Keratinocyte (primary cell): ENCODE measurements at regions not wholly inside any gene's neighbourhood (a gene's known extent, or its start where the extent isn't known, plus 50 kb on each side); places are given as distances from the start of the nearest gene placed in this dataset.

ENCODE experiments used
- DNase-seq: peaks from one replicate; pipeline ENCODE4 v3.0.0-alpha.2; 2011; ENCODE audit warnings: low read depth, missing footprints, low spot score
- FAIRE-seq: peaks from 2 replicates; lab custom pipeline; 2011; peaks lifted over from hg19 to GRCh38; lab: Jason Lieb, UNC
- H2AFZ ChIP-seq: 2 replicates; pipeline ENCODE4 v1.6.0; 2012; ENCODE audit warnings: low read length, control low read depth, inconsistent platforms; ENCODE audit not compliant: control insufficient read depth
- H3K27ac ChIP-seq: 2 replicates; pipeline ENCODE4 v1.5.1; 2011; ENCODE audit warnings: low read length; ENCODE audit not compliant: control insufficient read depth, insufficient read depth
- H3K27me3 ChIP-seq: 3 replicates; pipeline ENCODE4 v1.6.0; 2011; ENCODE audit warnings: low read length; ENCODE audit not compliant: control insufficient read depth, insufficient read depth; ENCODE audit errors: extremely low read depth
- H3K36me3 ChIP-seq, 2 experiments: 2 replicates in 1 of 2; 3 replicates in 1 of 2; pipeline ENCODE4 v1.5.1; 2011; ENCODE audit warnings: low read length in 2 of 2, mild to moderate bottlenecking in 1 of 2; ENCODE audit not compliant: control insufficient read depth in 2 of 2, insufficient read depth in 2 of 2; ENCODE audit errors: extremely low read depth in 1 of 2
- H3K4me1 ChIP-seq: 3 replicates; pipeline ENCODE4 v1.5.1; 2011; ENCODE audit warnings: low read length; ENCODE audit not compliant: control insufficient read depth, insufficient read depth; ENCODE audit errors: extremely low read depth
- H3K4me2 ChIP-seq: 3 replicates; pipeline ENCODE4 v1.6.0; 2011; ENCODE audit warnings: low read depth, low read length; ENCODE audit not compliant: control insufficient read depth, insufficient read depth; ENCODE audit errors: extremely low read depth
- H3K4me3 ChIP-seq, 3 experiments: fragments of 200-600 bp in 1 of 3; sonication (generic) in 1 of 3; 2 replicates in 2 of 3; 3 replicates in 1 of 3; pipeline ENCODE4 v1.5.1; 2011 to 2016; ENCODE audit warnings: low read length in 3 of 3, mild to moderate bottlenecking in 3 of 3, control low read depth in 2 of 3, inconsistent platforms in 1 of 3, low read depth in 1 of 3, mixed read lengths in 1 of 3, mixed run types in 1 of 3, moderate library complexity in 1 of 3; ENCODE audit not compliant: control insufficient read depth in 2 of 3, insufficient read depth in 2 of 3; ENCODE audit errors: extremely low read depth in 1 of 3
- H3K79me2 ChIP-seq: 2 replicates; pipeline ENCODE4 v1.6.0; 2012; ENCODE audit warnings: low read length; ENCODE audit not compliant: control insufficient read depth, insufficient read depth
- H3K9ac ChIP-seq: 3 replicates; pipeline ENCODE4 v1.6.0; 2011; ENCODE audit warnings: low read length; ENCODE audit not compliant: control insufficient read depth, insufficient read depth; ENCODE audit errors: extremely low read depth
- H3K9me1 ChIP-seq: 3 replicates; pipeline ENCODE4 v1.6.0; 2011; ENCODE audit warnings: low read length; ENCODE audit not compliant: control insufficient read depth, insufficient read depth; ENCODE audit errors: extremely low read depth
- H3K9me3 ChIP-seq: 2 replicates; pipeline ENCODE4 v1.5.1; 2012; ENCODE audit warnings: low read depth, low read length; ENCODE audit not compliant: control insufficient read depth
- H4K20me1 ChIP-seq: 3 replicates; pipeline ENCODE4 v1.6.0; 2011; ENCODE audit warnings: low read length; ENCODE audit not compliant: control insufficient read depth, insufficient read depth; ENCODE audit errors: extremely low read depth
- EZH2 ChIP-seq: IDR thresholded peaks from one replicate; pipeline ENCODE4 v1.6.1; 2012; ENCODE audit warnings: inconsistent platforms, mild to moderate bottlenecking, low read length, moderate library complexity
- dilution Hi-C: fragments of 300-500 bp; cut with MboI; formaldehyde crosslinking; loops from one replicate; pipeline ENCODE4 v1.7.0; 2020; ENCODE audit warnings: low sequenced_read_pairs; ENCODE audit not compliant: extremely low pct_ligation_motif_present
- TF ChIP-seq, protein P1 (sequence below), 3 experiments: IDR thresholded peaks in 1 of 3; conservative IDR thresholded peaks in 1 of 3; optimal IDR thresholded peaks in 1 of 3; 2 replicates in 2 of 3; 3 replicates in 1 of 3; pipeline versions ENCODE3 to v1.5.1; 2011; ENCODE audit warnings: low read length in 3 of 3, mild to moderate bottlenecking in 3 of 3, moderate library complexity in 2 of 3, control low read depth in 1 of 3, inconsistent platforms in 1 of 3; ENCODE audit not compliant: insufficient read depth in 2 of 3; ENCODE audit errors: extremely low read depth in 1 of 3

DNA sequence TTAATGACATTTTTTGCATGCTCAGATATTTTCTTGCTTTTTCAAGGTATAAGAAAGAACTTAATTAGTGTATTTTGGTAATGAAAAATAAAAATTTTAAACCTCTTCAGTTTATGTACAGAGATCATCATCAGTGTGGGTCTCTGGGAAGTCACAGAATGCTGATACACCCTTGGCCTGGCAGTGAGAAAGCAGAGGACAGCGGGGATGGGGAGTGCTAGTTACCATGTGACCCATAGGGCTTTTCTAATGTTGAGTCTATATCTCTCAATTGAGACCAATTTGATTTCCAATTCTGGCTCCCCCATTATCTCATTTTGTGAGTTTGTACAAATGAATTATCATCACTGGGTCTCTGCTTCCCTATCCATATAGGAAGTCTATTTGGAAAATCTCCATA is 305.7 kb downstream of the CYRIA start:
- Histone ChIP-seq H3K9me3 (no peaks in the 10 kb centered on the region), H3K4me2 (no peak overlapping the region), H3K27me3 (no peaks in the 10 kb centered on the region), H3K36me3 (no peaks in the 10 kb centered on the region), H3K4me3 (no peak overlapping the region), H3K79me2 (no peaks in the 10 kb centered on the region), H3K9me1 (no peaks in the 10 kb centered on the region), H2AFZ (no peak overlapping the region), H3K9ac (no peak overlapping the region), H4K20me1 (no peaks in the 10 kb centered on the region), H3K27ac (no peak overlapping the region), H3K4me1 (no peaks in the 10 kb centered on the region)
- no peak for FAIRE-seq
- dilution Hi-C loops, result no loop called here
- TF ChIP-seq, protein P1, sequence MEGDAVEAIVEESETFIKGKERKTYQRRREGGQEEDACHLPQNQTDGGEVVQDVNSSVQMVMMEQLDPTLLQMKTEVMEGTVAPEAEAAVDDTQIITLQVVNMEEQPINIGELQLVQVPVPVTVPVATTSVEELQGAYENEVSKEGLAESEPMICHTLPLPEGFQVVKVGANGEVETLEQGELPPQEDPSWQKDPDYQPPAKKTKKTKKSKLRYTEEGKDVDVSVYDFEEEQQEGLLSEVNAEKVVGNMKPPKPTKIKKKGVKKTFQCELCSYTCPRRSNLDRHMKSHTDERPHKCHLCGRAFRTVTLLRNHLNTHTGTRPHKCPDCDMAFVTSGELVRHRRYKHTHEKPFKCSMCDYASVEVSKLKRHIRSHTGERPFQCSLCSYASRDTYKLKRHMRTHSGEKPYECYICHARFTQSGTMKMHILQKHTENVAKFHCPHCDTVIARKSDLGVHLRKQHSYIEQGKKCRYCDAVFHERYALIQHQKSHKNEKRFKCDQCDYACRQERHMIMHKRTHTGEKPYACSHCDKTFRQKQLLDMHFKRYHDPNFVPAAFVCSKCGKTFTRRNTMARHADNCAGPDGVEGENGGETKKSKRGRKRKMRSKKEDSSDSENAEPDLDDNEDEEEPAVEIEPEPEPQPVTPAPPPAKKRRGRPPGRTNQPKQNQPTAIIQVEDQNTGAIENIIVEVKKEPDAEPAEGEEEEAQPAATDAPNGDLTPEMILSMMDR (optimal IDR thresholded peaks at IDR 0.05 in 1 of 3, IDR thresholded peaks at IDR 0.05 in 1 of 3, conservative IDR thresholded peaks at IDR 0.05 in 1 of 3; ENCODE audit: extremely low read depth in 1 of 3, insufficient read depth in 2 of 3, low read length in 3 of 3), result no peak
- no peak for TF ChIP-seq EZH2
- no peak for DNase-seq

DNA sequence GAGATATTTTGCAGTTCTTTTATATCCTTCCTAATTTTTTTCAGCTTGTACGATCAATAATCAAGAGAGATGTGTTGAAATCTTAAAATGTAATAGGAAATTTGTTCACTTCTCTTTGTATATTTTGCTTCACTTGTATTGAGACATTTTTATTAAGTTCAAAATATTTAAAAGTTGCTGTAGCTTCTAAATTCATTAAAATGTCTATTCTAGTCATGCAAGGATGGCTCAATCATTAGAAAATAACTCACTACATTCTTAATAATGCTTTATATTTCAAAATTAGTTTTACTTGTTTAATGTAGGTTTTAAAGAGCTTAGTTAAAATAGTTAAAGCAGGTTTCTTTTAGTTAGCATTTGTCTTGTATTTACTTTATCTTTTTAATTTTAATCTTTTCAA is 308.4 kb downstream of the CYRIA start:
- H3K36me3 ChIP-seq, result no peaks in the 10 kb centered on the region
- no peaks in the 10 kb centered on the region for H3K79me2 ChIP-seq
- no peaks in the 10 kb centered on the region for H3K27me3 ChIP-seq
- H2AFZ ChIP-seq, result no peak overlapping the region
- no peak overlapping the region for H3K27ac ChIP-seq
- no peak overlapping the region for H3K4me2 ChIP-seq
- H3K4me1 ChIP-seq, result no peaks in the 10 kb centered on the region
- H3K9ac ChIP-seq, result no peak overlapping the region
- H3K9me1 ChIP-seq, result no peaks in the 10 kb centered on the region
- no peak for TF ChIP-seq EZH2
- TF ChIP-seq, protein P1 (optimal IDR thresholded peaks at IDR 0.05 in 1 of 3, IDR thresholded peaks at IDR 0.05 in 1 of 3, conservative IDR thresholded peaks at IDR 0.05 in 1 of 3; ENCODE audit: extremely low read depth in 1 of 3, insufficient read depth in 2 of 3, low read length in 3 of 3), result no peak
- FAIRE-seq (no peak), DNase-seq (no peak)
- no peak overlapping the region for H3K4me3 ChIP-seq
- H3K9me3 ChIP-seq, result no peaks in the 10 kb centered on the region
- dilution Hi-C loops, result no loop called here
- H4K20me1 ChIP-seq, result no peaks in the 10 kb centered on the region
